ENCODE measurements at regions not wholly inside any gene's neighbourhood (a gene's known extent, or its start where the extent isn't known, plus 50 kb on each side); places are given as distances from the start of the nearest gene placed in this dataset.
"Not testable (repeated sequence)": the region's sequence is repeated elsewhere in the genome, so short reads cannot be mapped to it uniquely, and the experiment has no call there.

DNA sequence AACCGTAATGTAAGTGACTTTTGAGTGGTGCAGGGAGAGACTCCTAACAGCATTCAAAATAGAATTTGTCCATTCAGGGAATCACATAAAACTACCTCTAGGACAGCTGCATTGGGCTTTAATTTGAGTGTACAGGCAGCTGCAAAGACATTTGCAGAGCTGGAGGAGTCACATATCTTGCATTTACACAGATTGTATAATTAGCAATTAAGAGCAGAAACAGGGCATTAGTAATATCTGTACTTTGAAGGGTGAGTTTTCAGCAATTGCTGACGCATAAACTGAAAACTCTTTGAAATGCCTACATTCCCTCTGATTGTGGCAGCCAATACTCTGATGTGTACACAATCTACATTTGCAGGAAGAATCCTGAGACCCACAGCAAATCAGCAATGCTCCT lies 245.6 kb downstream of the UBE2NL start:
- not testable (repeated sequence) for H3K4me3 Mint-ChIP-seq, DNase-seq, ATAC-seq, H3K27ac Mint-ChIP-seq, H3K4me1 Mint-ChIP-seq, H3K27me3 Mint-ChIP-seq, H3K9me3 Mint-ChIP-seq

DNA sequence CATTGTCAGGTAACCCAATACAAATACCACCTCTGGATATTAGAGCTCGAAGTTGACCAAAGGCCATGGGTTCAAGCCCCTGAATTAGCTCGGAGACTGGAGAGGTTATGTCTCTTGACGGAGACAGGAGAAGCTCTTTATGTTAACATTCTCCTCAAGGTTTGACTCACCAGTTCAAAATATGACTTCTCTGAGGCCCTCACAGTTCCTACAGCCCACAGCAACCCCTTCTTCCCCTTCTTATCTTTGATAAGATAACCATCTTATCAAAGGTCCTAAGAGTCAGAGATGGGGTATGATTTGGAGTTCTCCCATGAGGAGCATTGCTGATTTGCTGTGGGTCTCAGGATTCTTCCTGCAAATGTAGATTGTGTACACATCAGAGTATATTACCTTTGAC lies 246.6 kb downstream of the UBE2NL start:
- not testable (repeated sequence) for H3K4me1 Mint-ChIP-seq, H3K27ac Mint-ChIP-seq, ATAC-seq, DNase-seq, H3K27me3 Mint-ChIP-seq, H3K4me3 Mint-ChIP-seq, H3K9me3 Mint-ChIP-seq

DNA sequence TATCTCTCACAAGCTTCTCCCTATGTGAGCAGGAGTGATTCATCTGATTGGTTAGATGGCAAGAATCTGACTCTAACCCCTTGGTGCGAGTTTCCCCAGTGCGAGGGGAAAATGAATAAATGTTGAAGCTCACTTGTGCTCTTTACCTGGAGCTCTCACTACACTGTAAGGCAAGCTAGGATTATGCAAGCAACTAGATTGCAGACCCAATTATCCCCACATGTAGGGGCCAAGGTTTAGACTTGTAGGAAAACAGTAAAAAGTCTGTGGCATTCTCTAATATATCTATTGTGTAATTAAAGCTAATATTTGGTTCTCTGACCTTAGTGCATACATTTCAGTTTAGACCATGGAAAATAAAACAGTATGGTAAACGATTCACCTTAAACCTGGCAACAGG lies 247.2 kb downstream of the UBE2NL start:
- ATAC-seq, H3K4me3 Mint-ChIP-seq, H3K4me1 Mint-ChIP-seq, H3K27me3 Mint-ChIP-seq, DNase-seq, H3K27ac Mint-ChIP-seq, H3K9me3 Mint-ChIP-seq: not testable (repeated sequence)

DNA sequence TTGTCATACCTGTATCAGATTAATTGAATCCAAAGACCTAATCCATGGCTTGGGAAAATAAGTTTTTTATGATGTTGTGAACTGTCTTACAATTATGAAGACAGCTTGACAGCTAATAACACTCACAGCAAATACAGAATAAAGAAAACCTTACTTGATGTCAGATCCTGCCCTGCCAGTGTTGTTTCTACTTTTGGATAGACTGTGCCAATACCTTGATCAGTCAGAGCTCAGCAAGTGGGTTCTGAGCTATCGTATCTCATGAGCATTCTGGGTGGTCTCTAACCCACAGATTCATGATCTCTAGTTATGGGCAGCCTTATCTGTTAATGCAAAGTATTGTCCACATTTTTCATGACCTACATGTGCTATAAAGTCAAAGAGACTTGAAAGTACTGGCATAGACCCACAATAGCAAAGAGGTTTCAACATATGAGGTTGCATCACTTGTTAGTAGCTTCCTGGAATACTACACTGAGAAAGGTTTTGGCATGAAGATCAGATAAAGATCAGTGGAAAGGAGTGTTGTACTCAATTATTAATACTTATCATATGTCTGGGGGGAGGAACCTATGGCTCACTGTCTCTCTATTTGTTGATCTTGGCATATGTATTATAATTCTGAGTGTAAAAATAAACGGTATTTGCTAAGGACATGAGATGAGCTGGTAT lies 250.7 kb downstream of the UBE2NL start:
- not testable (repeated sequence) for H3K27ac Mint-ChIP-seq, H3K4me3 Mint-ChIP-seq, ATAC-seq, H3K27me3 Mint-ChIP-seq, H3K4me1 Mint-ChIP-seq, H3K9me3 Mint-ChIP-seq, DNase-seq

DNA sequence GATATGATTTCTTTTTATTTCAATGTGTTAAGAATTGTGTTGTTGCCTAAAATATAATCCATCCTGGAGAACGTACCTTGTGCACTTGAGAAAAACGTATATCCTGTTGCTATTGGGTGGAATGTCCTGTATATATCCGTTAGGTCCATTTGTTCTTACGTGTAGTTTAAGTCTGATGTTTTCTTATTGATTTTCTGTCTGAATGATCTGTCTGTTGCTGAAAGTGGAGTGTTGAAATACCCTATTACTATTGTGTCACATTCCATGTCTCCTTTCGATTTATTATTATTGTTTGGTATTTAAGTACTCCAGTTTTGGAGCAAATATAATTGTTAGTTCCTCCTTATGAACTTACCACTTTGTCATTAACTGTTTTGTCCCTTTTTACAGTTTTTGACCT lies 270.6 kb downstream of the UBE2NL start:
- H3K27ac Mint-ChIP-seq, H3K27me3 Mint-ChIP-seq, DNase-seq, H3K4me1 Mint-ChIP-seq, H3K4me3 Mint-ChIP-seq, ATAC-seq, H3K9me3 Mint-ChIP-seq: not testable (repeated sequence)

DNA sequence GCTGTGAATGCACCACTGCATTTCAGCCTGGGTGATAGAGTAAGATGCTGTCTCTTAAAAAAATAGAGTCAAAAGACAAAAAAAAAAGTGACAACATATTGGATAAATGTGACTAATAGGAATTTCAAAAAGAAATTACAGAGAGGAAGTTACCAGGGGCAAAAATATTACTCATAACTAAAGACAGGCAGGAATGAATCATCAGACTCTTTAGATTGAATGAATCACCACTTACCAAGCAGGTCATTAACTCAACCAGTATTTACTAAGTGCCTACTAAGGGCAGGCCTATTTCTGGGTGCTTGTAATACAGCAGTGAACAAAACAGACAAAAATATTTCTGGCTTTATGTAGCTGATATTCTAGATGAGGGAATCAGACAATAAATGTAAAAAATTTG lies 301.3 kb downstream of the UBE2NL start:
- DNase-seq, H3K27ac Mint-ChIP-seq, H3K4me1 Mint-ChIP-seq, H3K4me3 Mint-ChIP-seq, H3K9me3 Mint-ChIP-seq, H3K27me3 Mint-ChIP-seq: not testable (repeated sequence)
- ATAC-seq = peak; percentile 81

DNA sequence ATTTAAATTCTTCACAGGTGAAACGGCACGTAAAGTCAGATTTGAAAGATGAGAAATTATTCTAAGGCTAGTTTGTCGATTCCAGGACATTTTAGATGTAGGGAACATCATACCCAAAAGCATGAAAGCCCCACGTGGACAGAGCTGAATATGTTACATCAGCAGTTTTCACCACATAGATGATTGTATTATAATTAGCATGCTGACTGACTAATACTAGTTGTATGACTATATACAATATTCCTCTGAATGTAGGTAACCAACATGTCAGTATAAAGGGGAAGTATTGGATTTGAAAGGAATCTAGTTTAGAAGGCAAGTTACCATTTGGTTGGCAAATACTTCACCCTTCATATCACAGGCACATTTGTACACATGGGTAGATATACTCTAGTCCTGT lies 304.6 kb downstream of the UBE2NL start:
- not testable (repeated sequence) for H3K4me1 Mint-ChIP-seq, ATAC-seq, H3K27ac Mint-ChIP-seq, DNase-seq, H3K27me3 Mint-ChIP-seq, H3K4me3 Mint-ChIP-seq, H3K9me3 Mint-ChIP-seq

DNA sequence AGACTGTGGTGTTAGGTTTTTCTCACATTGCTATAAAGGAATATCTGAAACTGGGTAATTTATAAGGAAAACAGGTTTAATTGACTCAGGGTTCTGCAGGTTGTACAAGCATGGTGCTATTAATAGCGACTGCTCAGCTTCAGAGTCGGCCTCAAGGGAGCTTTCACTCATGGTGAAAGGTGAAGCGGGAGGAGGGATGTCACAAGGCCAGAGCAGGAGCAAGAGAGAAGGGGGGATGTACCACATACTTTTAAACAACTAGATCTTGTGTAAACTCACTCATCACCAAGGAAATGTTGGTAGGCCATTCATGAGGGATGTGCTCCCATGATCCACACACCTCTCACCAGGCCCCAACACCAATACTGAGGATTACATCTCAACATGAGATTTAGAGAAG lies 313.2 kb downstream of the UBE2NL start:
- H3K4me1 Mint-ChIP-seq, H3K27me3 Mint-ChIP-seq, H3K4me3 Mint-ChIP-seq, H3K9me3 Mint-ChIP-seq, ATAC-seq, H3K27ac Mint-ChIP-seq, DNase-seq: not testable (repeated sequence)

DNA sequence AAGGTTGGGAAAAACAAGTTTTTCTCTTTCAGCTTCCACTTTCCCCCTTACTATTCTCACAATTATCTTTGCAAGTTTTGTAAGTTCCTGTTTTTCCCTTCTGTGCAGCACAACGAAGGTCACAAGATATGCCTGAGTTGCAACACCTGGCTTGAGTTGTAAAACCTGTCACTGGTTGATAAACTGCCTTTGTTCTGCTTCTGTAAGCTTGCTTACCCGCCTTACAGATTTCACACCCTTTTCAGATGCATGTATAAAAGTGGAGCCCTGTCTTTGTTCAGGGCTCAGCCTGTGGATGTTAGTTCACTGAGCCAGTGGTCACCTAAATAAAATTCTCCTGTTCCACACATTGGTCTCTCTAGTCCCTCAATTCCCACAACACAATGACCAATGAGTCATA lies 318.9 kb downstream of the UBE2NL start:
- H3K27ac Mint-ChIP-seq, H3K4me1 Mint-ChIP-seq, H3K4me3 Mint-ChIP-seq, ATAC-seq, DNase-seq, H3K27me3 Mint-ChIP-seq, H3K9me3 Mint-ChIP-seq: not testable (repeated sequence)

DNA sequence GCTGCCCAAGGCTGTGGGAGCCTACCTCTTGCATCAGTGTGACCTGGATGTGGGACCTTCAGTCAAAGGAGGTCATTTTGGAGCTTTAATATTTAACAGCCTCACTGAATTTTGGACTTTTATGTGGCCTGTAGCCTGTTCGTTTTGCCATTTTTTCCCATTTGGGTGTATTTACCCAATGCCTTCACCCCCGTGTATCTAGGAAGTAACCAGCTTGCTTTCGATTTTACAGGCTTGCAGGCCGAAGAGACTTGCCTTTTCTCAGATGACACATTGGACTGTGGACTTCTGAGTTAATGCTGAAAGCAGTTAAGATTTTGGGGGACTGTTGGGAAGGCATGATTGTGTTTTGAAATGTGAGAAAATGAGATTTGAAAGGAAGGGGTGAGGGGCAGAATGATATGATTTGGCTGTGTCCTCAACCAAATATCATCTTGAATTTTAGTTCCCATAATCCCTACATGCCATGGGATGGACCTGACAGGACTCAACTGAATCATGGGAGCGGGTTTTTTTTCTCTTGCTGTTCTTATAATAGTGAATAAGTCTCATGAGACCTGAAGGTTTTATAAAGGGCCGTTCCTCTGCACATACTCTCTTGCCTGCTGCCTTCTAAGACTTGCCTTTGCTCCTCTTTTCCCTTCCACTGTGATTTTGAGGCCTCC lies 324.6 kb downstream of the UBE2NL start:
- not testable (repeated sequence) for H3K27ac Mint-ChIP-seq, H3K27me3 Mint-ChIP-seq, DNase-seq, H3K4me3 Mint-ChIP-seq, H3K9me3 Mint-ChIP-seq, ATAC-seq, H3K4me1 Mint-ChIP-seq

DNA sequence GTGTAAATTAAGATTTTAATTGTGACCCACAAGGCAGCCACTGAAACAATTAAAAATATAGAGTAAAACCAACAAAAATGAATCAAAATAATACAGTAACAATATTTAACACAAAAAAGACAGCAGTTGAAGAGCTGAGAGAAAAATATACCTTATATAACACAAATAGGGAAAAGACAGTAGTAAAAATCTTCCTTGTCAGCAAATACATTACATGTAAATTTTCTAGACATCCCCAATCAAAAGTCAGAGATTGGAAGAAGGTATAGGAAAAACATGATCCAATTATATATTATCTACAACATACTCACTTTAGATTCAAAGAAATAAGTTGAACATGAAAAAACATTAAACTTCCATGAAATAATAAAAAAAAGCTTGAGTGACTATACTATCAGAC lies 330.8 kb downstream of the UBE2NL start:
- peaks cover 0 to 8% of the 10 kb centered on the region in 2 donors for H3K9me3 Mint-ChIP-seq
- no peak for ATAC-seq
- no peaks in the 10 kb centered on the region for H3K27me3 Mint-ChIP-seq

DNA sequence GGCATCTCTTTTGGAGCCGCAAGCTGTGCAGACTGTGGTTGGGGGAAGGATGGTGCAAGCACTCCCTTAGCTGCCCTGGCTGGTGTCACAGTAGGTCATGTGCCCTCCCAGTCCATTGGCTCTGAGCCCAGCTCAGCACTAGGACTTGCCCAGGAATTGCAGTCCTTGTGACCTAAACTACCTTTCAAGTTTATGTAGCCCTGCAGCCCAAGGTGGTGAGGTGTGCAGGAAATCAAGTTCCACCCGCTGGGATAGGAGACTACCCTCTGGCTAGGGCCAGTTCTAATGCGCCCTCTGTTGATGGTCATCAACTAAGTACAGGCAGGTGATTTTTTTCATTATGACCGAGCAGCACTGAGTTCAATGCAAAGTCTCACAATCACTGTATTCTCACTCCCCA lies 335.2 kb downstream of the UBE2NL start:
- no peak for ATAC-seq
- Mint-ChIP-seq H3K4me1 (no peaks in the 10 kb centered on the region), H3K27me3 (no peaks in the 10 kb centered on the region), H3K27ac (no peak overlapping the region), H3K4me3 (no peak overlapping the region), H3K9me3 (peaks cover 0 to 8% of the 10 kb centered on the region in 2 donors)
- DNase-seq = no peak

More for the DNA sequence above, 330.8 kb downstream of the UBE2NL start:
- Mint-ChIP-seq H3K4me3 (no peak overlapping the region), H3K4me1 (no peaks in the 10 kb centered on the region), H3K27ac (no peak overlapping the region)
- no peak for DNase-seq

DNA sequence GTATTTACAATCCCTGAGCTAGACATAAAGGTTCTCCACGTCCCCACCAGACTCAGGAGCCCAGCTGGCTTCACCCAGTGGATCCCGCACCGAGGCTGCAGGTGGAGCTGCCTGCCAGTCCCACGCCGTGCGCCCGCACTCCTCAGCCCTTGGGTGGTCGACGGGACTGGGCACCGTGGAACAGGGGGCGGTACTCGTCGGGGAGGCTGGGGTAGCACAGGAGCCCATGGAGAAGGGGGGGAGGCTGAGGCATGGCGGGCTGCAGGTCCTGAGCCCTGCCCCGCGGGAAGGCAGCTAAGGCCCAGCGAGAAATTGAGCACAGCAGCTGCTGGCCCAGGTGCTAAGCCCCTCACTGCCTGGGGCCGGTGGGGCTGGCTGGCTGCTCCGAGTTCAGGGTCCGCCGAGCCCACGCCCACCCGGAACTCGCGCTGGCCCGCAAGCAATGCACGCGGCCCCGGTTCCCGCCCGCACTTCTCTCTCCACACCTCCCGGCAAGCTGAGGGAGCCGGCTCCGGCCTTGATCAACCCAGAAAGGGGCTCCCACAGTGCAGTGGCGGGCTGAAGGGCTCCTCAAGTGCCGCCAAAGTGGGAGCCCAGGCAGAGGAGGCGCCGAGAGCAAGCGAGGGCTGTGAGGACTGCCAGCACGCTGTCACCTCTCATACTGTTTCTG lies 347.4 kb downstream of the UBE2NL start:
- not testable (repeated sequence) for DNase-seq, H3K4me3 Mint-ChIP-seq, H3K27me3 Mint-ChIP-seq, ATAC-seq, H3K27ac Mint-ChIP-seq, H3K4me1 Mint-ChIP-seq
- peaks cover 8 to 21% of the 10 kb centered on the region in 2 donors for H3K9me3 Mint-ChIP-seq

DNA sequence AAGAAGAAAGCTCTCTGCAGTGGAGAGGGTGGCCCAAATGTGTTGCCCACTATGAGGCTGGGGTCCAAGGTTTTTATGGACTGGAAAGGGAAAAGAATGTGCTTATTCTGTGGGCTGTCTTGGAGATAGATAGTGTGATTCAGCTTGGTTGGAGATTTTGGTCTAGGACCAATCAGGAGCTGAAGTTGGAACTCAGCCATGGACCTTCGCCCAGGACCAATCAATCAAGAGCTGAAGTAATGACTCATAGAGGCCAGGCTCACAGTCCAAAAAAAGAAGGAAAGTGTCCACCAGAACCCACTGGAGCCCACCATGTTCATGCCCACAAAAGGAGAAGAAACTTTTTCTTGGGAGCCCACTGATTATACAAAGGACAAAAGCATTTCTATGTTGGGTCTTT lies 369.5 kb downstream of the UBE2NL start:
- H3K4me3 Mint-ChIP-seq = no peak overlapping the region
- DNase-seq (no peak), ATAC-seq (no peak)
- peaks cover 8 to 10% of the 10 kb centered on the region in 2 donors for H3K9me3 Mint-ChIP-seq
- no peaks in the 10 kb centered on the region for H3K4me1 Mint-ChIP-seq
- no peaks in the 10 kb centered on the region for H3K27me3 Mint-ChIP-seq
- H3K27ac Mint-ChIP-seq = no peak overlapping the region

DNA sequence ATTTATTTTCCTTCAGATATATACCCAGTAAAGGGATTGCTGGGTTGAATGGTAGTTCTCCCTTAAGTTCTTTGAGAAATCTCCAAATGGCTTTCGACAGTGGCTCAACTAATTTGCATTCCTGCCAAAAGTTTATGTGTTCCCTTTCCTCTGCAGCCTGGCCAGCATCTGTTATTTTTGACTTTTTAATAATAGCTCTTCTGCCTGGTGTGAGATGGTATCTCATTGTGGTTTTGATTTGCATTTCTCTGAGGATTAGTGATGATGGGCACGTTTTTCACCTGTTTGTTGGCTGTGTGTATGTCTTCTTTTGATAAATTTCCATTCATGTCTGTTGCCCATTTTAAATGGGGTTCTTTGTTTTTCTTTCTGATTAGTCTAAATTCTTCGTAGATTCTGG lies 375.2 kb downstream of the UBE2NL start:
- Mint-ChIP-seq H3K27ac (no peak overlapping the region), H3K27me3 (no peaks in the 10 kb centered on the region), H3K4me1 (no peaks in the 10 kb centered on the region), H3K9me3 (peaks cover 8 to 10% of the 10 kb centered on the region in 2 donors), H3K4me3 (no peak overlapping the region)
- ATAC-seq (no peak), DNase-seq (no peak)

DNA sequence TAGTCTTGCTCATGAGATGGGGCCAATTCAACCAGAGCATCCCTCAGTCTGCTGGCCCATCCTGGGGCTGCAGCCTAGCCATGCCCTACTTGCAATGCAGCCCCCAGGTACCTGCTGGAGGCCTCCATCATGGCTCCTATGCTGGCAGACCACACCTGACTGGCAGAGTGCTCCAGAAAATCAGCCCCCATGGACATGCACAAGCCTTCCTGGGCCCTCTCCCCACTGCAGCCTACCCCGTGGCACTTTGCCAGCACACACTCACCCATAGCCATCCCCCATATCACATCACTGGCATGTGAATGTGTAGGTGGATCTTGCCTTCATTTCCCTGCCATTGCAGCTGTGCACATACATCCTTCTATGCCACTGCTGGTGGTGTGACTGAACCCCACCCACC lies 381.8 kb downstream of the UBE2NL start:
- no peak for ATAC-seq
- Mint-ChIP-seq H3K9me3 (peaks cover 4 to 10% of the 10 kb centered on the region in 2 donors), H3K4me3 (no peak overlapping the region), H3K27me3 (no peaks in the 10 kb centered on the region), H3K27ac (no peak overlapping the region), H3K4me1 (no peaks in the 10 kb centered on the region)
- no peak for DNase-seq

Measured in stimulated activated naive CD8-positive, alpha-beta T cell treated with anti-CD3 and anti-CD28 coated beads, Interleukin-15, amount 100 ng/mL, for 72 hours (primary cell).